CD4-positive, alpha-beta T cell treated with Interleukin-4 for 1 hour (primary cell): ENCODE measurements at regions not wholly inside any gene's neighbourhood (a gene's known extent, or its start where the extent isn't known, plus 50 kb on each side); places are given as distances from the start of the nearest gene placed in this dataset.
"Not testable (repeated sequence)": the region's sequence is repeated elsewhere in the genome, so short reads cannot be mapped to it uniquely, and the experiment has no call there.

Experiments used
- DNase-seq, 2 donors: peaks; one replicate each; pipeline ENCODE4 v3.0.0-alpha.2; 2020 to 2022

DNA sequence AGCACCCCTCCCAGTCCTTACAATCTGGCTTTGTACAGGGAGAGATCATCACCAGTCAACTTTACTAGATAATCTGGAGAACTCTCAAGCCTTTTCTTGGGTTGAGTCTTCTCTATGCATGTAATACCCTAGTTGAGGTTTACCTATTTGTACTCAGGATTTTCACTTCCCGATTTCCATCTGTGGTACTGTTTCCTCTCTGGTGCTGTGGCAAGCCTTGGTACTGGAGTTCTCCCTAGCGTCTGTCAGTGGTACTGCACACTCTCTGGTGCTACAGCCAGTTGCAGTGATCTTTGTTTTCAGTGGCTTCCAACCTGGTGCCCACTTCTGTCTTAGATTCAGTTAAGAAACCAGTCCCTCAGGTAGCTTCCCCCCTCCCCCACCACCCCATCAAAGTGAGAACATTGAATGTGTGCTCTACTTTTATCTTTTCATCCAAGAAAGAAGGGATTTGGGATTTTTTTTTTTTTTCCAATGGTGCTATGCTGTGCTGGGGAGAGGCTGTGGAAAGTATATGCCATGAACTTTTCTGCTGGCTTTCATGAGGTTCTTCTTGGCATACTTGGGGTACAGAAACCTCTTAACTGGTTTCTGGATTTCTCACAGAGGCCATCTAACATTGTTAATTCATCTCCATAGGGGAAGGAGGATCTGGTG, 69.4 kb upstream of the EVL start:
- DNase-seq: peak; percentile 71 to 72

- no peak for DNase-seq
Measured at GRCh38 chr14:99996951-99997571, 68.2 kb upstream of the EVL start.

DNA sequence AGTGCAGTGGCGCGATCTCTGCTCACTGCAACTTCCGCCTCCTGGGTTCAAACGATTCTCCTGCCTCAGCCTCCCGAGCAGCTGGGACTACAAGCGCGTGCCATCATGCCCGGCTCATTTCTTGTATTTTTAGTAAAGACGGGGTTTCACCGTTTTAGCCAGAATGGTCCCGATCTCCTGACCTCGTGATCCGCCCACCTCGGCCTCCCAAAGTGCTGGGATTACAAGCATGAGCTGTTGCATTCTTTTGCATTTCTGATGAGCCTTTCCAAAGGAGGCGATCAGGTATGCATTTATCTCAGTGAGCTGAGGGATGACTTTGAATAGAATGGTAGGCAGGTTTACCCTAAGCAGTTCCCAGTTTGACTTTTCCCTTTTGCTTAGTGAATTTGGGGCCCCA, 64.8 kb upstream of the EVL start:
- not testable (repeated sequence) for DNase-seq

DNA sequence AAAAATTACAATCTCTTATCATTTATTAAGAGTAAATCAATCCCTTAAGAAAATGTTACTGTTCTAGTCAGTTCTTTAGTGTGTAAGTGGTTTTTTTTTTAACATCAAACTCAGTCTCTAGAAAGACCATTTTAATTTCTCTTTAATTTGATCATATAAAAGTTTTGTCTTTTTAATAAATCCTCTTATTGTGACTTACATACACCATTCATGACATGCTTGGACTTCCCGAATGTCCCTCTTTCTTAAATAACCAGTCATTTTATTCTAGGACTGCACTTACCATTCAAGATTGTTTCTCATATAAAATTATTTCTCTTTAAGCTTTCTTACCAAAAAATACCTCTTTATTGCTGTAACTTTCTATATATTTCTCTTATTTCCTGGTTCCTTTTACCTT, 60.8 kb upstream of the EVL start:
- DNase-seq: no peak

DNA sequence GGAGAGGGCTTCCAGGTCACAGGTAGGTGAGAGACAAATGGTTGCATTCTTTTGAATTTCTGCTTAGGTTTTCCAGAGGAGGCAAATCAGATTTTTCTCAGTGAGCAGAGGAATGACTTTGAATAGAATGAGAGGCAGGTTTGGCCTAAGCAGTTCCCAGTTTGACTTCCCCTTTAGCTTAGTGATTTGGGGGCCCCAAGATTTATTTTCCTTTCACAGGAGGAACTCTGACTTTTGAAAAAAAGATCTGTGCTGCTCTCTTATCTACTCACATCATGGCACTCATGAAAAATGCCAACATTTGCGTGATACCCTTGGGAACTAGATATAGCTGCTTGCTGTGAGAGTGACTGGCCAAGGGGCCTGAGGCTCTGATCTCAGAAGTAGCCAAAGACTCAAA, 58.0 kb upstream of the EVL start:
- no peak for DNase-seq

DNA sequence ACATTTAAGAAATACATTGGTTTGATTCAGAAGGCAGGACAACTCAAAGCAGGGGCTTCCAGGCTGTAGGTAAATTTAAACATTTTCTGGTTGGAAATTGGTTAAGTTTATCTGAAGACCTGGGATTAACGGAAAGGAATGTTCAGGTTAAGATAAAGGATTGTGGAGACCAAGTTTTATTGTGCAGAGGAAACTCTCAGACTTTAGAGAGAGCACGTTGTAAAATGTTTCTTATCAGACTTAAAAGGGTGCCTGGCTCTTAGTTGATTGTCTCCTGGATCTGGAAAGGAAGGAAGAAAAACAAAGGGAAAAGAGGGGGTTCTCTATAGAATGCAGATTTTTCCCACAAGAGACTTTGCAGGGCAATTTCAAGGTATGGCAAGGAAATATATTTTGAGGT, 55.4 kb upstream of the EVL start:
- DNase-seq: not testable (repeated sequence)

- DNase-seq: no peak
Measured at GRCh38 chr14:100010679-100011078, 54.5 kb upstream of the EVL start.

GRCh38 chr14:100011628-100012325, 53.4 kb upstream of the EVL start:
- DNase-seq: no peak

GRCh38 chr14:100012478-100013327, 52.5 kb upstream of the EVL start:
- no peak for DNase-seq

GRCh38 chr14:100015251-100015655, 50.0 kb upstream of the EVL start:
- DNase-seq: peak in 1 of 2 donors; percentile 32
